Adrenal gland (tissue), 5 donors: ENCODE measurements at regions not wholly inside any gene's neighbourhood (a gene's known extent, or its start where the extent isn't known, plus 50 kb on each side); places are given as distances from the start of the nearest gene placed in this dataset.

ENCODE experiments used
- CTCF ChIP-seq, 6 experiments: fragments of 450-650 bp in 4 of 6; fragments of 200-600 bp in 2 of 6; sonication (generic) in 1 of 6; IDR thresholded peaks; 1 replicate in 5 of 6; 2 replicates in 1 of 6; pipeline versions ENCODE4 v1.5.1 to v1.8.0; 2016 to 2021; ENCODE audit warnings: antibody characterized with exemption in 6 of 6, mild to moderate bottlenecking in 2 of 6, moderate library complexity in 1 of 6
- POLR2A ChIP-seq, 2 donors: fragments of 450-650 bp; IDR thresholded peaks; one replicate each; pipeline ENCODE4 v1.6.1; 2017; ENCODE audit warnings: antibody characterized with exemption in 2 of 2, mild to moderate bottlenecking in 2 of 2, moderate library complexity in 1 of 2
- donor health status: DM: no; HTN: no; CAD: no.

GRCh38 chr12:34109390-34109789 is 87.1 kb downstream of the ALG10 start:
- TF ChIP-seq POLR2A (IDR thresholded peaks at IDR 0.05) (no peak), CTCF (IDR thresholded peaks at IDR 0.05) (no peak)
